ENCODE measurements at regions not wholly inside any gene's neighbourhood (a gene's known extent, or its start where the extent isn't known, plus 50 kb on each side); places are given as distances from the start of the nearest gene placed in this dataset.

DNA sequence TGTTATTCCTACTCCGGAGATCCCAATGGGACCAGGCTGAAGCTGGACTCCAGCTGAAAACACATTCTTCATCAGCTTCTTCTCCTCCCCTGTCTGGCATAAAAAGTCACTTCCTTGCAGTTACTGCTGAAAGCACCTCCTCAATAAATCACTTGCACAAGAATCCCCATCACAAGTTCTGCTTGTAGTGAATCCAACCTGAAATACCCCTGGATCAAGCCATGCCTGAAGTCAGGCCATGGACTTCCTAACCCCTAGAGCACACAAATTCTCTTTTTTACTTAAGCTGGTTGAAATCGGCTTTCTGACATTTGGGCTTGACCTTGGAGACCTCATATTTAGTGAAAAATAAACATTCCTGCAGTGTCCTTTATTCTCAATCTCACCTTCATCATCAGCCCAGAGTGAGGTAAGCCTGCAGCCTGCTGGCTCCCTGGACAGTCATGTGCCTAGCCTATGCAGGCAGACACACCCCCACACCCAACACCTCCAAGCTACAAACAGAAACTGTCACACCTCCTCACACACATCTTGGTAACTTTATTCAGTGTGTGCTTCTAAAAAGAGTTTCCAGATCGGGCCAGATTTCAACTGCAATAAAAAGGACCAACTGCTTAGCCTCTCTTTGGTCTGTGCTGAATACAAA lies 51.5 kb upstream of the PTPRT start:
- H3K36me3 Mint-ChIP-seq, result no peaks in the 10 kb centered on the region
- H3K27ac Mint-ChIP-seq, result no peak overlapping the region
- peaks cover 8% of the 10 kb centered on the region for H3K9me3 Mint-ChIP-seq
- no peak overlapping the region for H3K4me3 Mint-ChIP-seq
- peaks cover 3% of the 10 kb centered on the region for H3K4me1 Mint-ChIP-seq (ENCODE audit: unreplicated experiment)
- peaks cover 41% of the 10 kb centered on the region for H3K27me3 Mint-ChIP-seq
- TF ChIP-seq CTCF (conservative IDR thresholded peaks at IDR 0.05), result no peak
- DNase-seq (ENCODE audit: extremely low spot score, unreplicated experiment), result no peak
